GM19372 (cell line): ENCODE measurements at regions not wholly inside any gene's neighbourhood (a gene's known extent, or its start where the extent isn't known, plus 50 kb on each side); places are given as distances from the start of the nearest gene placed in this dataset.

Source experiments
- ATAC-seq: cut with Tn5 transposase; IDR thresholded peaks from one replicate; pipeline ENCODE4 v1.9.1; 2021; ENCODE audit warnings: mild to moderate bottlenecking, low read depth, moderate library complexity; ENCODE audit not compliant: unreplicated experiment

- no peak for ATAC-seq
Observed at GRCh38 chr16:79823639-79824038, 223.1 kb upstream of the MAF start.

- ATAC-seq: no peak
Observed at GRCh38 chr16:79821911-79822310, 221.4 kb upstream of the MAF start.

- ATAC-seq: no peak
Observed at GRCh38 chr16:79816081-79816497, 215.6 kb upstream of the MAF start.

GRCh38 chr16:79815049-79815448 lies 214.5 kb upstream of the MAF start:
- no peak for ATAC-seq

GRCh38 chr16:79814124-79814523 lies 213.6 kb upstream of the MAF start:
- no peak for ATAC-seq

- ATAC-seq: no peak
Observed at GRCh38 chr16:79811541-79811940, 211.0 kb upstream of the MAF start.

GRCh38 chr16:79810449-79811189 lies 210.1 kb upstream of the MAF start:
- no peak for ATAC-seq

GRCh38 chr16:79809376-79809775 lies 208.8 kb upstream of the MAF start:
- ATAC-seq: no peak

GRCh38 chr16:79808731-79809130 lies 208.2 kb upstream of the MAF start:
- ATAC-seq: no peak

- no peak for ATAC-seq
Observed at GRCh38 chr16:79806757-79807156, 206.2 kb upstream of the MAF start.

- ATAC-seq: no peak
Observed at GRCh38 chr16:79805621-79806020, 205.1 kb upstream of the MAF start.

GRCh38 chr16:79801646-79802045 lies 201.1 kb upstream of the MAF start:
- no peak for ATAC-seq

- no peak for ATAC-seq
Observed at GRCh38 chr16:79800016-79800608, 199.6 kb upstream of the MAF start.

- no peak for ATAC-seq
Observed at GRCh38 chr16:79798416-79799053, 198.0 kb upstream of the MAF start.

GRCh38 chr16:79797486-79797885 lies 196.9 kb upstream of the MAF start:
- no peak for ATAC-seq

- ATAC-seq: no peak
Observed at GRCh38 chr16:79795556-79795955, 195.0 kb upstream of the MAF start.

- no peak for ATAC-seq
Observed at GRCh38 chr16:79794941-79795340, 194.4 kb upstream of the MAF start.

- ATAC-seq: no peak
Observed at GRCh38 chr16:79792664-79793351, 192.3 kb upstream of the MAF start.

GRCh38 chr16:79792076-79792475 lies 191.5 kb upstream of the MAF start:
- ATAC-seq: no peak

- no peak for ATAC-seq
Observed at GRCh38 chr16:79790854-79791253, 190.3 kb upstream of the MAF start.

GRCh38 chr16:79788949-79789348 lies 188.4 kb upstream of the MAF start:
- no peak for ATAC-seq
